Stimulated activated CD8-positive, alpha-beta memory T cell treated with anti-CD3 and anti-CD28 coated beads, Interleukin-7, amount 100 ng/mL, for 1 hour (primary cell): ENCODE measurements at regions not wholly inside any gene's neighbourhood (a gene's known extent, or its start where the extent isn't known, plus 50 kb on each side); places are given as distances from the start of the nearest gene placed in this dataset.
"Not testable (repeated sequence)": the region's sequence is repeated elsewhere in the genome, so short reads cannot be mapped to it uniquely, and the experiment has no call there.

Experiments
- DNase-seq, 2 donors: peaks; one replicate each; pipeline ENCODE4 v3.0.0-alpha.2; 2020; ENCODE audit warnings: low read depth in 2 of 2

DNA sequence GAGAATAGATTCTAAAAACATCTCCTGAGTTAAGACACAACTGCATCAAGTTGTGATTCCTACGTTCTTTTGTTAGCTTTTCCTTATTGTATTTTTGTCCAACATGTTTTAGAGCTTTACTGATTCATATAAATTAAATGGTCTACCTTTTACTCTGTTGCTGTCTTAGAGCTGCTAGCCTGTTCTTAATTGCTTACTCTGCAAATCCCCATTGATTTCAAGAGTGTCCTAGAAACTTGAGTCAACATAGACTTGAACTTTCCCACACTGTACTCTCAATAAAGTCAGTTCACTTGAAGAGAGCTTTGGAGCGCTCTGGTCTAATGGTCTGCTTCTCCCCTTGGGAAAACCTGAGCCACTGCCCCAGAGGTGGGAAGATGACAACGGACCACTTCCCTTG lies 343.9 kb downstream of the CCER1 start:
- no peak for DNase-seq

DNA sequence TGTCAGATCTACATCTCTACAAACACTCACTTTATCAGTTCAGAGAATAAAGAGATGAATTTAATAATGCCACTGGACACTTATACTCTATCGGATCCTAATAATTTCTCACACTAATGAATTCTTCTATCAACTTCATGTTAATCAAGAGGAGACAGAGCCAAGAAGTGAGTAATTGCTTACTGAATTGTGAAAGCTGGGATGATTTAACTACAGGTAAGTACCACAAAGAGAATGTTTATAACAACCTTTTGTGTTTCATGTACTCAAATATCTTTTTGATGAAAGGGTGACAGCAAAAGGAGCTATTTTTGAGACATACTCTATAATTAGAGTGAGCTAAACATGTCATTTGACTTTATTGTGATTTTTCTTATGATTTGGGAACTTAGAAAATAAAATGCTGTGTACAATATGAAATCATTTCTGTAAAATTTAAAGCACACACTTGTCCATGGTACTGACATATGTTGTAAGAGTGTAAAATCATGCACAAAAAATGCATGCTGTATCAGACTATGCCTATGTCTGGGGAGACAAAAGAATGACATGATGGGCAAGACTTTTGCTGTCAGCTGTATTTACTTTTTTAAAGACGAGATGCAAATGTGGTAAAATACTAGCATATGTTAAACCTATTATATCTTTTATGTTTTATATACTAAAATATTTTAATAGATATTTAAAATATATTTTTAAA lies 361.2 kb downstream of the CCER1 start:
- DNase-seq = no peak

DNA sequence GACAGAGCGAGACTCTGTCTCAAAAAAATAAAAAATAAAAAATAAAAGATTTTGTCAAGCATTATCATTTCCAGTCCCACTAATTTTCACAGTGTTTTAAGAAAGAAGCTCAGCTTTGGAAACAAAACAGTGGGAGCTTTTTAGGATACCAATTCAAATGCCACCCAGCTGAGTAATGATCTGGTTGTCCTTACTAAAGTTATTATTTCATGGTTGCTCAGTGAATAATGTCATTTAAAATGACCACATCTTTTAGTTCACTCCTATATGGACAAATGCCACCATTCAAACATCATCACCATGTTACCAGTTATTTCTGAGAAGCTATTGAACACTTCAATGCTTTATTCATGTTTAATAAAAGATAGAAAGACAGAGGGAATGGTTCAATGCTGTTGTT lies 365.0 kb downstream of the CCER1 start:
- no peak for DNase-seq

DNA sequence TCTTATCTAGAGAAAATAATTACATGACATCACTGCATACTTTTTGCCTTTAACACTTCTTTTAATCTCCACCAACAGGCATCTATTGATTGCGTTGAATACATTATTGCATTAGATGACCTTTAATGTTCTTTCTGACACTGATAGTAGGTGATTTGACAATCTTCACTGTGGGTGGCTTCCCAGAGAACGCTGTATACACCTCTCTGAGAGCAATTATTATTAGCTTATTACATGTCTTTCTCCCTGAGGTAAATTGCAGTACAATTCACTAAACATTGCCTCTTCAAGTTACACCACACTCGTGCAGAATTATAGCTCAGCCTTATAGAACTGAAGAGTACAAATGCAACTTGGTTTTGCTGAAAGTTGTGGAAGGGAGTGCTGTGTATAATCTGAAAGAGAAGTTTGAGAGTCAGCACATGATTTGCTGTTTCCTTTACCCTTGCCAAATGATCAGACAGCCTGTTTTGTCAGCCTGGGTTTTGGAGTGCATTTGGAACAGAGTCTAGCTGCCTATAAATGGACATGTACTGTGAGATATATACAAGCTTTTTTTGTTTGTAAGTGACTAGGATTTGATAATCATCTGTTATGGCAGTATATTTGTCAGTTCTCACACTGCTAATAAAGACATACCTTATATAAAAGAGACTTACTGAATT lies 369.2 kb downstream of the CCER1 start:
- no peak for DNase-seq

DNA sequence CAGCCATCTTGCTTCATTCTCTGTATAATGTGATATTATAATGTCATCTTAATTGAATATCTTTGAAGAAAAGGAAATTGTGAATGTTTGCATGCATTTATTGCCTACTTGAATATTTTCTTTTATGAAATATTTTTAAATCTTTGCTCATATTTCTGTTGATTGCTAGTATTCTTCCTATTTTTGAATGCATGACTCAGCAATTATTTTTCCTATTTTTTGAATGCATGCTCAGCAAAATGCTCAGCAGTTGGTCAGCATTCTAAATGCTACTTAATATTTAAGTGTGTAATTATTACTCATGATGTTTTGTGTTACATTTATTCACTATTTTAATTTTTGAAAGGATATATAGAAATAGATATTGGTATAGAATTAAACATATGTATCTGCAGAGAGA lies 378.3 kb downstream of the CCER1 start:
- DNase-seq = no peak

DNA sequence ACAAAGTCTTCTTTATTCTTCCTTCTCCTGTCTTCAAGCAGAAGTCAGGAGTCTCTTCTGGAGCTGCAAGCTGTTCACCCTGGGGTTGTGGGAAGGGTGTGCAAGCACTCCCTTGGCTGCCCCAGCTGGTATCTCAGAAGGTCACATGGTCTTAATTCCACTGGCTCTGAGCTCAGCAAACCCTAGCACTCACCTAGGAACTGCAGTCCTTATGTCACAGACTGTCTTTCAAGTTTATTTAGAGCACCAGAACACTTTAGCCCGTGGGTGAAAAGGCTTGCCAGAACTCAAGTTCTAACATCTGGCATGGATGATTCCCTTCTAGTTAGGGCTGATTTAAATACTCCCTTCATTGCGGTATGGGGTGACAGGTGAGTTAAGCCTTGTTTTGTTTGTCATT lies 379.0 kb downstream of the CCER1 start:
- DNase-seq = no peak

DNA sequence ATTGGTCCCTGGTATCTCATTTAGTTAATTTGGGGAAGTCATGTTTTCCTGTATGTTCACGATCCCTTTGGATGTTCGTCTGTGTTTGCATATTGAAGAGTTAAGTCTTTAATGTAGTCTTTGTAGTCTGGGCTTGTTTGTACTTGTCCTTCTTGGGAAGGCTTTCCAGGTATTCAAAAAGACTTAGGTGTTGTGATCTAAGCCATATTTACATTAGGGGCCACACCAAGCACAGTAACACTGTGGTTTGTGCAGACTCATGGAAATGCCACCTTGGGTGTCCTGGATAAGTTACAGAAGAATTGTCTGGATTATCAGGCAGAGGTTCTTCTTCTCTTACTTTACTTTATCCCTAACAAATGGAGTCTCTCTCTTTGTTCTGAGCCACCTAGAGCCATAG lies 380.3 kb downstream of the CCER1 start:
- no peak for DNase-seq

DNA sequence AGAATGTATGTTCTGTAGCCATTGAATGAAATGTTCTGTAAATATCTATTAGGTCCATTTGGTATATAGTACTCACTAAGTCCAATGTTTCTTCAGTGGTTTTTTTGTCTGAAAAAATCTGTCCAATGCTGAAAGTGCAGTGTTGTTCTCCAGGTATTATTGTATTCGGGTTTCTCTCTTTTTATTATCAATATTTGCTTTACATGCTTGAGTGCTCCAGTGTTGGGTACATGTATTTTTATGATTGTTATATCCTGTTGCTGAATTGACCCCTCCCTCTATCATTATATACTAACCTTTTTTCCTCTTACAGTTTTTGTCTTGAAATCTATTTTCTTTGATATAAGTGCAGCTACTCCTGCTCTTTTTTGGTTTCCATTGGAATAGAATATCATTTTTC lies 382.2 kb downstream of the CCER1 start:
- DNase-seq = no peak

DNA sequence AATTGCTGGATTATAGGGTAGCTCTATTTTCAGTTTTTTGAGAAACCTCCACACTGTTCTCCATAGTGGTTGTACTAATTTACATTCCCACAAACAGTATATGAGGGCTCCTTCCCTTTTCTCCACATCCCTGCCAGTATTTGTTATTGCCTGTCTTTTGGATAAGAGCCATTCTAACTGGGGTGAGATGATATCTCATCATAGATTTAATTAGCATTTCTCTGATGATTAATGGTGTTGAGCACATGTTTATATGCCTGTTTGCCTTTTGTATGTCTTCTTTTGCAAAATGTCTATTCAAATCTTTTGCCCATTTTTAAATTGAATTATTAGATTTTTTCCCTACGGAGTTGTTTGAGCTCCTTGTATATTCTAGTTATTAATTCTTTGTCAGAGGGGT lies 385.3 kb downstream of the CCER1 start:
- no peak for DNase-seq

DNA sequence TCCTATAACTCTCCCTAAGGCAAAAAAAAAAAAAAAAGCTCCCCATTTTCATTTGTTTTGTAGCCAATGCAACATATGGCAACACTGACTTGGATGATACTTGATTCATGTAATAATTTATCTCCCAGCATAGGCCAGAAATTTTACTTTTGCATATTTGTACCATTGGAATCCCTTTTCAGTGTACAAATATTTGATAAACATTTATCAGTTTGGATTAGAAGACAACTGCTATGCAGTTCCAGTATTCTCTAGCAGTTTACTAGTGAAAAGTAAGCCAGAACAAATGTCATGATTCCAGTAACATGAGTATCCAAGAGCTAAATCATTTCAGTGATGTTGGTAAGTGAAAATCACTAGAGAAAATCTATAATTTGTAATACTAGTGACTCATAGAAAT lies 392.3 kb downstream of the CCER1 start:
- no peak for DNase-seq

DNA sequence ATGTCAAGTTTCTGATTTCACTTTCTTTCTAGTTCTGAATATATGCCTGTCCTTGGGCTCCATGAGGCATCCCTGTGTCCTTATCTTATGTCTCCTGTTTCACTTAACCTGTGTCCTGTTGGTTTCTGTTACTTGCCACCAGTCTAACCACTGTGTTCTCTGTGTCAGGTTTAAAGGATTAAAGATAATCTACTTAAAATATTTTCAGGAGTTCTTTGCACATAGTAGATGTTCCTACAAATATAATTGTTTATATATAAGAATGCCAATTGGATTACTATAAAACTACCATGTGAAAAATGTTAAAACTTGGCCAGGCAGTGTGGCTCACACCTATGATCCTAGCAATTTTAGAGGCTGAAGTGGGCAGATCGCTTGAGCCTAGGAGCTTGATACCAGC lies 406.4 kb downstream of the CCER1 start:
- no peak for DNase-seq

DNA sequence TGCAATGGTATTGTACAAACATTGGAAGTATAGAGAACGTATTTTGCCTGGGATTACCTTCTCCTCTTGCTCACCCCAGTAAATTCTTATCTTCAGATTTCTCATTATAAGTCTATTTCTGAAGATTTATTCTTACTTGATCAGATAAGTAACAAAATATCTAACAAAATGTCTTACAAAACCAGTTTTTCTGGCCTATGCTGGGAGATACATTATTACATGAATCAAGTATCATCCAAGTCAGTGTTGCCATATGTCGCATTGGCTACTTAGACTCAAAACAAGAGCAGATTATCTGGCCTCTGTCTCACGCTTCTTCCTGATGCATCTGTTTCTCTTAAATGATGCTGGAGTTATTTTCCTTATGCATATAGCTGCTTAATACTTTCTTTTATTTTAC lies 408.5 kb downstream of the CCER1 start:
- no peak for DNase-seq

DNA sequence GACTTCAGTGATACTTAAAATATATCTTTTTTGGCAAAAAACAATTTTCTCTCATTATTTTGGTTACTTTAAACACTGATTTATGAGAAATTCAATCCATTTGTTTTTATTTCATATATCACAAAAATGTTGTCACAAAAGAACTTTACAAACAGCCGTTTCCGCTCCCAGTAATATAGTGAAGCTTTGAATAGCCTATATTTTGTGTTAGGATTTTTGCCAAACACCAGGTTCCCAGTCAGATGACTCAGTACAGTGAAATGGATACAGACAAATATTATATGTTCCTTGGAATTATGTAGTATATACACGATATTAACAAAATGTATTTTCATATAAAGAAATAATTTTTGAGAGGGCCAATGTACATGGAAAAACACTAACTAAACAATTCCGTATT lies 411.1 kb downstream of the CCER1 start:
- DNase-seq = no peak

DNA sequence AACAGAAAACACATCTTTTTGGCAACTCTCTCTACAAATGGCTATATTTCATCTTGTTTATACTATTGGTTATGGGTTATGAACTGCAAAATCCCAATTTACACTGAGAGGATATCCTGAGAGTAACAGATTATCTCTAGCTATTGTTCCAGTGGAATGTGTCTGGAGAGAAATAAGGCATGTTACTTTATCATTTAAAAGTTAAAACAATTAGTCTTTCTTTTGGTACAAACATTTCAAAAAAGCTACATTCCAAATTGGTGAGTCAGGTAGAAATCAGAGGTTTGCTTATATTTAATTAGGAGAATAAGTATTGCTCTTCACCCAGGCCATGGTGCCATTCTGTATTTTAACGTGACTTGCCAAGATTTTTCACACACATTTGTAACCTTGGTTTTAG lies 411.6 kb downstream of the CCER1 start:
- DNase-seq = no peak

DNA sequence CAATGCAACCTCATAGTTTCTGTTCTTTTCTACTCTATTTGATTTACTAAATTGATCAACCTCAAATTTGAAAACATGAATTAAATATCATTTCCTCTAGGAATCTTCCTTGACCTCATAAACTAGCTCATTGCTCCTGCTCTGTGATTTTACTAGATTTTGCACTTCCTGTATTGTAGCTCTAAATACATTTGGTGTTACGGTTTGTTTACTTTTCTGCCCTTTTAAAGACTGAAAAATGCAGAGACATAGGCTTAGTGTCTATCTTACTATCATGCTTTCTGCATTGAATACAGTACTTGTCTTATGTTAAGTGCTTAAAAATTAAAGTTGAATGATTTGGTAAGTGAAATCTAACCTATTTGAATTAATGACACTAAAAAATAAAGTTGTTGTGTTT lies 412.1 kb downstream of the CCER1 start:
- not testable (repeated sequence) for DNase-seq

DNA sequence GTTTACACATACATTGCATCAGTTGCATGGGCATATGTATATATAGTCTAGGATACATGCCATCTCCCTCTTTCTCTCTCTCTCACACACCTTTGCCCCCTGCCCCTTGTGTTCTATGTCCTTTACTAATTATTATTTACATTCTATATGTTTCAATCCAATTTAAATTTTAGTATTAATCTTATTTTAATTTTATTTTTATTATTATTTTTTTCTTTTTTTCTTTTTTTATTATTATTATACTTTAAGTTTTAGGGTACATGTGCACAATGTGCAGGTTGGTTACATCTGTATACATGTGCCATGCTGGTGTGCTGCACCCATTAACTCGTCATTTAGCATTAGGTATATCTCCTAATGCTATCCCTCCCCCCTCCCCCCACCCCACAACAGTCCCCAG lies 421.1 kb downstream of the CCER1 start:
- not testable (repeated sequence) for DNase-seq

DNA sequence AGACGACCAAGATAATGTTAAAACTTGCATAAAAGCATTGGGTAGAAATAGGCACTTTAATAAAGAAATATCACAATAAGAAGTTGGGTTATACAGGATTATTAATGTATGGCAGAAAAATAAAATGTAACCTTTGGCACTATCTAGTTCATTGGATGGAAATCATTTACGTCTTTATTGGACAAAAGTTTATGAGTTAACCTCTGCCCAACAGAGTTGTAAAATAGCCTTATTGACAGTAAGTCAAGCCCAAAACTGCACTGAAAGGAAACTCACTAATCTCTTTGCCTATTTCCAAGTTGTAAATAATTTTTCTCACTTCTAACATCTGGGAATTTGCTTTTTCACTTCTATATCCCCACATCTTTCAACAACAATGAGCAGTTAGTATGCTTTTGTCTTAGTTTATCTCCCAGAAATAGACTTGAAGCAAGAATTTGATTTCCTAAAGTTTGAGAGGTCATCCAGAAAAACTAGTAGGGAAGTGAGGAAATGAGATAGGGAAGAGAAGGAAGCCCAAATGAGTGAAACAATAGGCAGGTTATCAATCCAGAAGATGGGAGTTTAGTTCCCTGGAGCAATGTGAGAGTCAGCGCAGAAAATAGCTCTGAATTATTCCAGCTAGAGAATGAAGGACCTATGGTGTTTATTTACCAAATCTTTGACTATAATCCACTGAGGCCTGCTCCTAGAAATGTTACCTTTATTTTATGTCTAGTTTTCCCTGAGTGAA lies 434.8 kb downstream of the CCER1 start:
- no peak for DNase-seq

DNA sequence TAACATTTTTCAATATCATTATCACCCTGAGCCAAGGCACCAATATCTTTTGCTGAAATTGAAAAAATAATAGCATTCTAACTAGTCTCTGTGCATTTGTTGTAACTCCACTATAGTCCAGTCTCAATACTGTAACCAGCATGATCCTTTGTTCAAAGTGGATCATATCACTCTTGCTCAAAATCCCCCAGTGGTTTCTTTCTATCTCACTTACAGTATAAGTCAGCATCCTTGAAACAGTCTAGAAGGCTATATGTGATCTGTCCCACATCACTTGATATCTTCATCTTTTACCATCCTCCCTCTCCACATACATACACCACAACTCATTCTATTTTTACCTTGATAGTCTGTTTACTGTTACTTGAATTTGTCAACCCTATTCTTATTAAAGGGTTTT lies 435.7 kb downstream of the CCER1 start:
- DNase-seq = no peak

DNA sequence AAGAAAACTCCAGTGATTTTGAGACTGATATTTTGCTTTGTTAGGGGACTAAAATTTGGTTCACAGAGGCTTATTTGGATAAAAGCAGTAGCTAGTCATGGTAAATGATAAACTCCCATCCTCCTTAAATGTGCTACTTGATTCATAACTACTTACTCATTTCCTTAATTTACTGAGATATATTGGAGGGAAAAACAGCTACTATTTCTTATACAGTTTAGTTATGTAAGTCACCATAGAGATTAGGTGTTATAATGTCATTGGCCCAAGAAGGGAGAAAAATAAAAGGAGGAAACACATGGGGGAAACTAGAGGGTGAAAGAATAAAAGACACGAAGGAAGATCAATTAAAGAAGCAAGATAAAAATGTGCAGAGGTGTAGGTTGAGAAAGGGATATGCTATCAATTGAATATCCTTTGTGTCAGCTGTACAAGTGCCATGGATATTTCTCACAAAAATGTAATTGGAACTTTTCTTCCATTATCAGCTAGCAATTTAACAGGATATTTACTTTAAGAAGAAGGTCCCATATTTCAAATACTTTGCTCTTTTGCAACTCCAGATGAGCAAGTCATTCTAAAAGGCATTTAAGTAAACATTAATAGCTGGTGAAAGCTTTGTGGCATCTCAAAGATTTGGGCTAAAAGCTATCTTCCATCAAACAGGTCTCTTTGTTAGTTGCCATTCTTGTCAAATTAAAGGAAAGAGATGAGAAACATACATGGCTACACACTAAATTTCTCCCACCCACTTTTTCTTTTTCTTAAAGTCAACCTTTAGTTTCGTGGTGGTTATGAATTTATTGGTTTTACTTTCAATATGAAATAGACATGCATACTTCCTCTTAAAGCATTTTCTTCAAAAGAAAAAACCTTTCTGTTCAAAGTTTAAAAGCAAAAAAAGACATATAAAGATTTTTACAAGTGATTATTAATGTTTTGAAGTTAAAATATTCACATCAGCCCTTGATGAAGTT lies 439.5 kb downstream of the CCER1 start:
- no peak for DNase-seq

DNA sequence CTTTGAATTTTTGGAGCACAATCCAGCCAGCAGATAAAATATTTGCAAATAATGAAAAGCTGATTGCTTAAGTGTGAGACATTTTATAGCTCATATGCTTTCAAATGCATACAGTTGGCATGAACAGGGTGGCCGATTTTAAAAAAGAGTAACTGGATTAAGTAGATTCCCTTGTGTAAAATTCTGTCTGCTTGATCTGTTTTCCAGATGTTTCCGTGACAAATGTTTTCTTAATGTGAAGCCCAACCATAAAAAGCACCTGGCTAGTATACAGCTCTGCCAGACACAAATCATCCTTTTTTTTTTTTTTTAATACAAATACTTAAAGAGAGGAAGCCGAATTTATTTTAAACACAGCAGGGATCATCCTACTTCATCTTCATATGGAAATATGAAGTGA lies 440.7 kb downstream of the CCER1 start:
- DNase-seq = no peak

DNA sequence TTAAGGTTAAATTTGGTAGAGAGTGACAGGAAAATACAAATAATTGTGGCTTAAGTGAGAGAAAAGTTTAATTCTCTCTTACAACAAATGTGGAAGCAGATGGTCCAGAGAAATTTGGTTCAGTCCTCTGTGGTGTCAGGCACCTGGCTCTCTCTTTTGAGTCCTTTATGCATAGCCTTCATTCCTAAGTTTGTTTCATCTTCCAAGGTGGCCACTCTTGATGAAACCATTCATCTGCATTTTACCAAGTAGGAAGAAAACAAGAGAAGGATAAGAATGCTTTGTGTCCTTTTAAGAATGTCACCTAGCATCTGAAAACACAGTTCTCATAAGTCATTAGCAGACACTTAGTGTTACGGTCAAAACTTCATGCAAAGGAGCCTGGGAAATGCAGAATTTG lies 442.5 kb downstream of the CCER1 start:
- no peak for DNase-seq

DNA sequence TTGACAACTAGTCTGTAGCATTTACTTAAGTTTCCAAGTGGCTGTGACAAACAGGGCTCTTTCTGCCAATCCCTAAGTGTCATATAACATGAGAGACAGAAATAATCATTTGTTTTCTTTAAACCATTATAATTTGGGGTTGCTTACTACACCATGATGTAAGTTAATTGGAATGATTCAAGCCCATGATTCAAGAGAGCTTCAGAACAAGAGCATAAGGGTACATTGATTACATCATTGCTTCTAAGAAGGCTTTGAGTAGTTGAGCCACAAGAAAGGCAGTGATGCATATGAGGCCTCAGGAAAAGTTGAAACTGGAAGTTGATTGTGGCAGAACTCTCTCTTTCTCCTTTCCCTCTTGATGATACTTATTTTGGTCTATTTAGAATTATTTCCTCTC lies 444.0 kb downstream of the CCER1 start:
- no peak for DNase-seq
